BE2C (cell line): ENCODE measurements at regions not wholly inside any gene's neighbourhood (a gene's known extent, or its start where the extent isn't known, plus 50 kb on each side); places are given as distances from the start of the nearest gene placed in this dataset.

Experiments used
- DNase-seq: peaks from one replicate; pipeline ENCODE4 v3.0.0-alpha.2; 2020
- H3K27me3 ChIP-seq: fragments of 250-450 bp; sonication (Bioruptor Pico); 2 replicates; pipeline ENCODE4 v1.5.1; 2020; ENCODE audit warnings: mild to moderate bottlenecking
- H3K36me3 ChIP-seq: fragments of 250-450 bp; sonication (Bioruptor Pico); 2 replicates; pipeline ENCODE4 v1.5.1; 2020; ENCODE audit warnings: mild to moderate bottlenecking
- H3K4me1 ChIP-seq: fragments of 250-450 bp; sonication (Bioruptor Pico); 2 replicates; pipeline ENCODE4 v1.5.1; 2020
- H3K4me3 ChIP-seq: 2 replicates; pipeline ENCODE4 v1.5.1; 2011; ENCODE audit warnings: low read depth, low read length
- H3K9me3 ChIP-seq: fragments of 250-450 bp; sonication (Bioruptor Pico); 2 replicates; pipeline ENCODE4 v1.5.1; 2020
- TF ChIP-seq, protein P1 (sequence below): IDR thresholded peaks from 2 replicates; pipeline ENCODE4 v1.5.1; 2012; ENCODE audit warnings: mild to moderate bottlenecking, low read depth, low read length

DNA sequence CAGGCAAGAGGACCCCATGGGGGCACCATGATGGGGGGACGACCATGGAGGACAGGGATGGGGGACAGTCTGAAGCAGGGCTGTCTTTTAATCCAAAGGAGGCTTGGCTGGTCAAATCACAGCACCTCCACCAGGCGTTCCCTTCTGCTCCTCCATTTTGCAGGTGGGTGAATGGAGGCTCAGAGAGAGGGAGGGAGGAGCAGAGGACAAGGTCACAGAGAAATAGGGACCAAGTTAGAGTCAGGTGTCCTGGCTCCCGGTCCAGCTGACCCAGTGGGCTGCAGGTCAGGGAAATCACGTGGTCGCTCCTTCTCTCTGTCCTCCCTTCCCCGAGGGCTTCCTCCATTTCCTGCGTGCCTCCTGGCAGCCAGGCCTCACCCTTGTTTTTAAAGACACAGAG lies 156.4 kb upstream of the SMIM23 start:
- TF ChIP-seq, protein P1, sequence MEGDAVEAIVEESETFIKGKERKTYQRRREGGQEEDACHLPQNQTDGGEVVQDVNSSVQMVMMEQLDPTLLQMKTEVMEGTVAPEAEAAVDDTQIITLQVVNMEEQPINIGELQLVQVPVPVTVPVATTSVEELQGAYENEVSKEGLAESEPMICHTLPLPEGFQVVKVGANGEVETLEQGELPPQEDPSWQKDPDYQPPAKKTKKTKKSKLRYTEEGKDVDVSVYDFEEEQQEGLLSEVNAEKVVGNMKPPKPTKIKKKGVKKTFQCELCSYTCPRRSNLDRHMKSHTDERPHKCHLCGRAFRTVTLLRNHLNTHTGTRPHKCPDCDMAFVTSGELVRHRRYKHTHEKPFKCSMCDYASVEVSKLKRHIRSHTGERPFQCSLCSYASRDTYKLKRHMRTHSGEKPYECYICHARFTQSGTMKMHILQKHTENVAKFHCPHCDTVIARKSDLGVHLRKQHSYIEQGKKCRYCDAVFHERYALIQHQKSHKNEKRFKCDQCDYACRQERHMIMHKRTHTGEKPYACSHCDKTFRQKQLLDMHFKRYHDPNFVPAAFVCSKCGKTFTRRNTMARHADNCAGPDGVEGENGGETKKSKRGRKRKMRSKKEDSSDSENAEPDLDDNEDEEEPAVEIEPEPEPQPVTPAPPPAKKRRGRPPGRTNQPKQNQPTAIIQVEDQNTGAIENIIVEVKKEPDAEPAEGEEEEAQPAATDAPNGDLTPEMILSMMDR = no peak
- H3K27me3 ChIP-seq = peaks cover 13% of the 10 kb centered on the region
- H3K4me3 ChIP-seq = no peak overlapping the region
- no peaks in the 10 kb centered on the region for H3K4me1 ChIP-seq
- H3K9me3 ChIP-seq = no peaks in the 10 kb centered on the region
- H3K36me3 ChIP-seq = no peaks in the 10 kb centered on the region
- DNase-seq = no peak

DNA sequence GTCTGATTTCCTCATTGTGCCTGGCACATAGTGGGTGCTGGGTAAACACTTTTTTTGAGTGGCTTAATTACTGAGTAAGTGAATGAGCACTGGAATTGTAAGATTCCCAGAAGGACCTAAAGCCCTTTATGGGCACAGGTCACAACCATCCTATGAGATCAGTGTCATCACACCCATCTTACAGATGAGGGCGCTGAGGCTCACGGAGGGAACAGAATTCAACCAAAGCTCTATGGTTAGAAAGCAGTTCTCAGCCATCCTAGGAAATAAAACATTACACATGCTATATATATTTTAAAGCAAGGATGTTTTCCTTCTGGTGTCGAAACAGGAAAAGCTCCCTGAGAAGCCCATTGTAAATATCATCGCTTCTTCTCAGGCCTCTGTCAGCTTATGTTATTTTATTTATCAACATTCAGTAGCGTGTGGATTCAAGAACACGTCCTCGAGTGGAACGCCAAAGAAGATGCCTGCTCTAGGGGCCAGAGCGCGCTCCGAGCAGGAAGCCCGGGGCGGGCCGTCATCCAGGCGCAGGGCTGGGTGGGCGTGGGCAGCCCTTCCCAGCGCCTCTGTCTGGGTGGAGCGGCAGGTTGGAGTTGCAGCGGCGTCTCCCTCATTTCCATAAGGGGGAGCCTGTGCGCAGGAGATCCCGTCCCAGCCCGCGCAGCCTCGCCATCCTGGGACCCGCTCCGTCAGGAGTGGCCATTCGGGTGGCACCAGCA lies 155.8 kb upstream of the SMIM23 start:
- H3K36me3 ChIP-seq = no peaks in the 10 kb centered on the region
- no peaks in the 10 kb centered on the region for H3K4me1 ChIP-seq
- H3K27me3 ChIP-seq = peaks cover 16% of the 10 kb centered on the region
- peak; percentile 84 for DNase-seq
- 0 out of 2 replicates have a peak overlapping the region, but pooled peaks have one; percentile 12 for H3K4me3 ChIP-seq
- H3K9me3 ChIP-seq = no peaks in the 10 kb centered on the region
- TF ChIP-seq, protein P1 = peak; percentile 54

DNA sequence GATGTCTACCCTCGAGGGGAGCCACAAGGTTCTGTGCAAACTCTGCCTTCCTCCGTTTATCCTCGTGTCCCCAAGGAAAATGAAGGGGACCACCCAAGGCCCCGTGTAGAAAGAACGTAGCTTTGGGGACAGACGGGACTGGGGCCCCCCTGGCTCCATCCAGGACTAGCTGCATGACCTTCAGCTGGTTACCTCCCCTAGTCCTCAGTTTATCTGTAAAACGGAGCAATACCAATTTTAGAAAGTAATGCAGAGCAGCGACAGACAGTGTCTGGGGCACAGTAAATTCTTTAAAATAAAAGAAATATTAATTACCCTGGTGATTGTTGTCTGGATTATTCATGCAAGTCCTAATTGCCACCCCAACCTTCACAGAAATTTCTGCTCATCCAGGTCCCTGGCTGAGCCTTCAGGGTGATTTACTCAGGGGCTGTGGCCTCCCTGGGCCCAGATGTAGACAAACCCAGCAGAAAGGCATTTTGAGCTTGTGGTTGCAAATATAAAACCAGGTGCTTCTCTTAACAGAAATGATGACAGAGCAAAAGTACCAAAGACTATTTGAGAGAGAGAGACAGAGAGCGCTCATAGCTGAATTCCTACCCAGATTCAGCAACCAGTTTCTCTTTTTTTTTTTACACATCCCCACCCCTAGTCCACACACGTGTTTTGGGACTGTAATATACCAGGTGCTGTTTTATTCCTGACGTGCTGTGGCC lies 155.1 kb upstream of the SMIM23 start:
- H3K27me3 ChIP-seq = peaks cover 16% of the 10 kb centered on the region
- no peak for DNase-seq
- H3K9me3 ChIP-seq = no peaks in the 10 kb centered on the region
- no peaks in the 10 kb centered on the region for H3K4me1 ChIP-seq
- 0 out of 2 replicates have a peak overlapping the region, but pooled peaks have one; percentile 12 for H3K4me3 ChIP-seq
- no peaks in the 10 kb centered on the region for H3K36me3 ChIP-seq
- TF ChIP-seq, protein P1 = no peak

DNA sequence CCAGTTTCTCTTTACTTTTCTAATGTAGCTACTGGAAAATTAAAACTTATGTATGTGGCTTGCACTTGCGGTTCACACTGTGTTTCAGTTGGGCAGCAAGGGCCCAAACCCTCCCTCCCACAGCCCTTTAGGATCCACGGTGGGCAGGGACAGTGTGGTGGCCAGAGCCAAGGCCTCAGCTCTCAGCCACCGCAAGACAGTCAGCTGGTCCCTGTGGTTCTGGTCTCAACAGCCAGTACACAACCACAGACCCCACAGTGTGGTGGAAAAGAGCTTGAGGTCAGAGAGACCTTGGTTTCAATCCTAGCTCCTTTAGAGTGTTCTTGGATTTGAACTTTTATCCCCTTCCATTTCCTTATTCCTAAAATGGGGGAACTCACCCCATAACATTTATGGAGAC lies 153.0 kb upstream of the SMIM23 start:
- Histone ChIP-seq H3K4me3 (no peak overlapping the region), H3K36me3 (no peaks in the 10 kb centered on the region), H3K27me3 (peaks cover 16% of the 10 kb centered on the region), H3K9me3 (no peaks in the 10 kb centered on the region), H3K4me1 (no peaks in the 10 kb centered on the region)
- no peak for DNase-seq
- TF ChIP-seq, protein P1 = no peak

DNA sequence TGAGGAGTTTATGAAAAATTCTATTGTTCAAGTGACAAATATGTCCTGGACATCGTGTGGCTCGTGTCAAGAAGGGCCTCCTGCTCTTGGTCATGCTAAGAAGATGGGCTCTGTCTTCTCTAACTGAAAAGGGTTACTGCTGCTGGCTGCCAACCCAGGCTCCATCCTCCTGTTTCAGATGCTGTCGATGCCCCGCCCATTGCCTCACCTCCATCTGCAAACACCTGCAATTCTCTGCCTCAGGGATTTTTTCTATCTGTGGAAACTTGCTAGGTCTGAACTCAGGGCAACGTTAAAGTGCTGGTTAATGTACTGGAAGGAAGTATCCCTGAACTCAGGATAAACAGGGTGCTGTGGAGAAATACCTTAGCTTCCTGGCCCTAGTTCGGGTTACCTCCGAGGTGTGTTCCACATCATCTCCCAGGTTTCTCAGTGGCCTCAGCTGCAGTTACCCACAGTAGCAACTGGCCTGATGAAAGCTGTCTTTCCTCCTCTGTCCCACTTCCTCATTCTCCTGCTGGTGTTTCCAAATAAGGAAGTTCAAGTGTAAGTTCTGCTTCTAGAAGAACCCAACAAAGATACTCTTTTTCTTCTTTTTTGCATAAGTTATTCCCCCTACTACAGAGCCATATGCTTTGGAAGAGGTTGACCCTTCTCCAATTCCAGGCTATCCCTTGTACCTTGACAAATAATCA lies 151.7 kb upstream of the SMIM23 start:
- no peak for DNase-seq
- TF ChIP-seq, protein P1 = no peak
- Histone ChIP-seq H3K4me3 (no peak overlapping the region), H3K36me3 (no peaks in the 10 kb centered on the region), H3K4me1 (no peaks in the 10 kb centered on the region), H3K27me3 (peaks cover 13% of the 10 kb centered on the region), H3K9me3 (no peaks in the 10 kb centered on the region)
